ENCODE measurements at regions not wholly inside any gene's neighbourhood (a gene's known extent, or its start where the extent isn't known, plus 50 kb on each side); places are given as distances from the start of the nearest gene placed in this dataset.
A peak's percentile ranks its signal among the peaks of the same experiment; 100 is the strongest.

- DNase-seq, result no peak
Measured at GRCh38 chr7:11294965-11295364, 321.3 kb downstream of the PHF14 start.

DNA sequence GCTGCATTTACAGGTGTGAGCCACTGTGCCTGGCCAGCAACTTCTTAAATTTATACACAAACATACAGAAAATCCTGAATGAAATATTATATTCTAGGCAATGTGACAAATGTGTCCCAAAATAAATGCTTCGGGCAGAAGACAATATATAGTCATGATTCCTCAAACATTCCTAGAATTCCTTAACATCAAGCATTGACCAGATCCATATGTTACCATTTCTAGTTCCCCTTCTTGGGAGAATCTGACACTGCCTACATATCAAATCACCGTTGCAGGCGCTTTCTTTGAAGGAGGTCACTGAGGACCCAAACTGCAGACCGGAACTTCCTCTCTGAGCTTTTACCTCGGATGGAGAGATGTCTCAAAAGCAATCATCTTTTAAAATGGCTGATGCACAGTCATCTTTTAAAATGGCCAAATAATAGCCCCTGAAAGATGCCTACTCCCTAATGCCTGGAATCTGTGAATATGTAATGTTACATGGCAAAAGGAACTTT, 323.5 kb downstream of the PHF14 start:
- DNase-seq, result peak; percentile 62

DNA sequence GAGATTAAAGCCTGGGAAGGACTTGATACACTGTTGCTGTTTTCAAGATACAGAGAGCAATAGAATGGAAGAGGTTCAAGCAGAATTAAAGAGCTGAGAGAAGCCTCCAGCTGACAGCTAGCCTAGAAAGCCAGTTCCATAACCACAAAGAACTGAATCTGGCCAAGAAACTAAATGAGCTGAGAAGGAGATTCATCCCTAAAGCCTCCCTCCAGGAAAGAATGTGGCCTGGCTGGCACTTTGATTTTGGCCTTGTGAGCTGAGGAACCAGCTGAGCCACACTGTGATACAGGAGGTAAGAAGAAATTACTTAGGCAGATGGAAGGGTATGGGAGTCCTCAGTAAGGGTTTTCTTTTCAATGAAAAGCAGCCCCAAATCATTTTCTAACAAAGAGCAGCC, 324.1 kb downstream of the PHF14 start:
- DNase-seq, result peak; percentile 49

- no peak for DNase-seq
Measured at GRCh38 chr7:11298220-11298619, 324.5 kb downstream of the PHF14 start.

DNA sequence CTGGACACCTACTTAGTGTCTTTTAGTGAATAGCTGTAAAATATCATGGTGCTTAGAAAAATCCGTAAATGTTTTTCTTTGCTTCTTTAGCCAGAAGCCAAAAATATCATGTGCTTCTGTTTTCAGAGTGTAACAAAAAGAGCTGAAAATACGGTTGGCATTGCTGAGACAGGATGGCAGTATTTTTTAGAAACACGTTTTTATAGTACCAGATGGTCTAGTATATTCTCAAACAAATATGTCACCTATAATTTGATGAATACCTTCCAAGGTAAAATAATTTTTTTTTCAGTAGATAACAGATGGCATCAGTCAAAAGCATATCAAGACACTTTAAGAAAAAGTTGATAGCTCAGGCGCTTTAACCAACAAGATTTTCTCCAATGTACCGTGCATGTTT, 326.6 kb downstream of the PHF14 start:
- DNase-seq, result no peak

DNA sequence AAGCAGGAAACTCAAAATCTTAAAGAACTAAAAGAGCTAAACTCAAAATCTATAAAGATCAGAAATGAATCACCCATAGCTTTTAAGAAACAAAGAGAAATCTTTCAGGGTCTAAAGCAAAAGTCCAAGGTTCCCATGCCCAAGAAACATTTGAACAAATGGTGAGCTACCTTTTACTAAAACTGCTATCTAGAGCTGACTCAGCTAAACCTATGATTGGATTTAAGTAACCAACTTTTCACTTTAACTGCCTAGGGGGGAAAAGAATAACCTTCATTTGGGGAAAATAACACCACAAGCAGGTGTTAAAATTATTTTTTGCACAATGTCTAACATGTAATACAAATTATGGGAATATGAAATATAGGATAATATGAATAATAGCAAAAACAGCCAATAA, 328.4 kb downstream of the PHF14 start:
- DNase-seq, result no peak

GRCh38 chr7:11313801-11314200, 340.1 kb downstream of the PHF14 start:
- DNase-seq, result no peak

- DNase-seq, result no peak
Measured at GRCh38 chr7:11315666-11316258, 342.1 kb downstream of the PHF14 start.

GRCh38 chr7:11317766-11318165, 344.1 kb downstream of the PHF14 start:
- DNase-seq, result no peak

DNA sequence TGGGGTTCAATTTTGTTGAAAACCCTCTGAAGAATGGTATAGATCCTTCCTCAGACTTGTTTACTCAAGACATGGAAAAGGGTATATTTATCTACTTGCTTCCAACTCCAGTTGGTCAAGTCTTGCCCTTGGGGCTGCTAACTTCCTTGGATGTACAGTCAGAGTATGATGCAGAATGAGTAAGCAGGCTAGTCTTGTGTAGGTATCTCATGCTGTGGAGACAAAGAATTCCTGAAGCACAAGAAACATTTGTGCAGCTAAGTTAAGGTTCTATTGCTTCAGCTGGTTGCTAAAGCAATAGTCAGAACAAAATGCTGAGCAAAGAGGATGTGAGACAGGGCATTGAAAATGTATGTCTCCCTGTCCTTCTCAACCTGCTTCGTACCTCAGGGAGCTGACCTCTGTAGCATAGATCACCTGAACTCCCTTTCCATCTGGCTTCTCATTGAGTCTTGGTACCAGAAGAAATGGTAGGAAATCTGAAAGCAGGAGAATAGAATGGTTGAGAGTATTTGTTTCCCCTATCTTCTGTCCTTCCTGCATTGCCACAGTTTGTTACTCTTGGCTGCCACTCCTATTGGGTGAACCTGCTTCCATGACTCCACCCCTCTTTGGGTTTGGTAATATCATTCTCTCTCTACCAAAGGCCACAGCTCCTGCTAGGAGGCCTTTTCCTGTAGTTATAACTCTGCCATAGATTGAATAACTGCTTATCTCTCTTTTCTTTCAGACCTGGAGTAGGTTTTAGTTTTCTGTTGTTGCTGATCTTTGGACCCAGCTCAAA, 346.0 kb downstream of the PHF14 start:
- DNase-seq, result peak; percentile 9

Measured in fibroblast of skin of scalp (primary cell).